ENCODE measurements at regions not wholly inside any gene's neighbourhood (a gene's known extent, or its start where the extent isn't known, plus 50 kb on each side); places are given as distances from the start of the nearest gene placed in this dataset.

DNA sequence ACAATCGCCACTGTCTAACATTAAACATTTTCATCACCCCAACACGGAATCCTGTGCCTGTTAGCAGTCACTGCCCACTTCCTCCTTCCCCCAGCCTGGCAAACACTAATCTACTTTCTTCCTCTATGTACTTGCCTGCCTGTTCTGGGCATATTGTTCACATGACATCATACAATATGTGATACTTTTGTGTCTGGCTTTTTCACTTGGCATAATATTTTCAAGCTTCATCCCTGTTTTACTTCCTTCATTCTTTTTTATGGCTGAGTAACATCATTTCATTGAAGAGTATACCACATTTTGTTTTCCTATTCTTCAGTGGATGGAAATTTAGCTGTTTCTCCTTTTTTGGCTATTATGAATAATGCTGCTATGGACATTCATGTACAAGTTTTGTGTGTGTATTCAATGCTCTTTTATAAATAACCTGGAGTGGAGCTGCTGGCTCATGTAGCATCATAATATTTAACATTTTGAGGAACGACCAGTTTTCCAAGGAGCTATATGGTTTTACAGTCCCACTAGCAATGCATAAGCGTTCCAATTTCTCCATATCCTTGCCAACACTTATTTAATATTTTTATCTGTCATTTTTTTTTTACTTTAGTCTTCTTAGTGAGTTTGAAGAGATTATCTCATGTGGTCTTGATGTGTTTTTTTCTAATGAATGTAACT, 360.1 kb downstream of the HDGFL1 start:
- H3K27me3 ChIP-seq (ENCODE audit: control insufficient read depth in 1 of 2, insufficient read depth in 2 of 2, low read length in 2 of 2): no peaks in the 10 kb centered on the region
- no peak for ATAC-seq
- no peak overlapping the region for H3K4me2 ChIP-seq (ENCODE audit: low read depth, low read length)
- no peak overlapping the region for H3K4me3 ChIP-seq (replicated peaks in 1 of 3; ENCODE audit: insufficient read depth in 1 of 3, low read depth in 2 of 3, low read length in 3 of 3)
- intact Hi-C loops (cut with micrococcal nuclease; ENCODE audit: unreplicated experiment) (no loop called here), in situ Hi-C loops (cut with HindIII; ENCODE audit: extremely low pct_ligation_motif_present, low pct_unique_long_range_greater_than_20kb) (no loop called here)
- no peak overlapping the region for H2AFZ ChIP-seq (ENCODE audit: low read length)
- ChIA-PET CTCF (ENCODE audit: low intra/inter-chr PET ratio, low total read pairs) (no interaction called here), POLR2A (no interaction called here)
- no peaks in the 10 kb centered on the region for H3K4me1 ChIP-seq (ENCODE audit: insufficient read depth, low read length)
- no peaks in the 10 kb centered on the region for H4K20me1 ChIP-seq (ENCODE audit: insufficient read depth, low read length)
- TF ChIP-seq ATF7 (IDR thresholded peaks at IDR 0.05) (peak; percentile 62; the same call in 1 of the 2 replicates), ATF7 (CRISPR knock-in tag; IDR thresholded peaks at IDR 0.05) (no peak), ZNF296 (CRISPR knock-in tag; conservative IDR thresholded peaks at IDR 0.05) (no peak), MYC (CRISPR knock-in tag; IDR thresholded peaks at IDR 0.05; ENCODE audit: borderline replicate concordance) (no peak)
- H3K27ac ChIP-seq (ENCODE audit: extremely low read length, insufficient read depth, low read length): no peak overlapping the region
- no peak overlapping the region for H3K9ac ChIP-seq (ENCODE audit: insufficient read depth, low read depth, low read length)
- peaks cover 67% of the 10 kb centered on the region for H3K9me3 ChIP-seq (ENCODE audit: low read length)
- BruUV-seq (replicated peaks): no TSS peak
- no peak for DNase-seq (ENCODE audit: low spot score)
- no peak for FAIRE-seq
- H3K36me3 ChIP-seq (replicated peaks in 1 of 2; ENCODE audit: control insufficient read depth in 1 of 2, insufficient read depth in 2 of 2, low read length in 2 of 2): no peaks in the 10 kb centered on the region
- 36% methylated on average over 4 of the region's 4 CpGs for WGBS (ENCODE audit: low lambda C conversion rate)
- no peaks in the 10 kb centered on the region for H3K79me2 ChIP-seq (ENCODE audit: insufficient read depth, low read length)

DNA sequence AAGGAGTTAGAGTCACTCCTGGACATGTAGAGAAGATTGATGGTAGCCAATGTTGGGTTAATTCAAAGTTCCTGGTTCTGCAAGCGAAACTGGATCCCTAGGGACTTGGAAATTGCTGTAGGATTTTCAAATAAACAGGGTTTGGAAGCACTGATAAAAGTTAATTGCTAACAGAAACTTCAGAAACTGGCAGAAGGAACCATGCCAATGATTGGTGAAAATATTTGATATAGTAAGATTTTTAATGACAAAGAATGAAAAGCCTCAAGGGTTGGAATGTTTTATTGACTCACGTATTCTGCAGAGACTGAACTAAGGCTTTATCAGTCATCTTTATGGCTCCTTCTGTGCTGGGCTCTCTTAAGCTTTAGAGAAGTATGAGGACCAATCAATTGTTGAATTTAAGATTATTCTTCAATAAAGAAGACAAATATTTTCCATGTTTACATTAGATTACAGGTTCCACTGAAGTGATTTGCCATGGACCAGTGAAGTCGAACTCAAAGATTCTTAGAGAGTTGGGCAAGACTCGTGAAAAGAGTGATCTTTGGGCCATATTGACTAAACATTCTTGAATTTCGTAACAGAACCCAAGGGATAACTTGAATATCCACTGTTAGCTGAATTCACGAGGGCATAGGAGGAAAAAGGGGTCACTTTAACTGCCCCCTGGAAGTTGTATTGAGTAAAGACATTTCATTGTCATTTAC, 371.4 kb downstream of the HDGFL1 start:
- intact Hi-C loops (cut with micrococcal nuclease; ENCODE audit: unreplicated experiment): no loop called here
- Histone ChIP-seq H3K4me3 (replicated peaks in 1 of 3; ENCODE audit: insufficient read depth in 1 of 3, low read depth in 2 of 3, low read length in 3 of 3) (no peak overlapping the region), H3K27me3 (ENCODE audit: control insufficient read depth in 1 of 2, insufficient read depth in 2 of 2, low read length in 2 of 2) (no peaks in the 10 kb centered on the region), H3K27ac (ENCODE audit: extremely low read length, insufficient read depth, low read length) (no peak overlapping the region), H3K4me2 (ENCODE audit: low read depth, low read length) (no peak overlapping the region), H3K4me1 (ENCODE audit: insufficient read depth, low read length) (no peaks in the 10 kb centered on the region), H3K36me3 (replicated peaks in 1 of 2; ENCODE audit: control insufficient read depth in 1 of 2, insufficient read depth in 2 of 2, low read length in 2 of 2) (no peaks in the 10 kb centered on the region), H3K9ac (ENCODE audit: insufficient read depth, low read depth, low read length) (no peak overlapping the region), H2AFZ (ENCODE audit: low read length) (no peak overlapping the region), H4K20me1 (ENCODE audit: insufficient read depth, low read length) (no peaks in the 10 kb centered on the region), H3K9me3 (ENCODE audit: low read length) (peaks cover 93% of the 10 kb centered on the region), H3K79me2 (ENCODE audit: insufficient read depth, low read length) (no peaks in the 10 kb centered on the region)
- no TSS peak for BruUV-seq (replicated peaks)
- ATAC-seq (no peak), FAIRE-seq (no peak), DNase-seq (ENCODE audit: low spot score) (no peak)
- 4% methylated on average over 6 of the region's 6 CpGs for WGBS (ENCODE audit: low lambda C conversion rate)
- no peak for TF ChIP-seq ZFP36L2 (CRISPR knock-in tag; IDR thresholded peaks at IDR 0.05)
- POLR2A ChIA-PET: no interaction called here
- CTCF ChIA-PET (ENCODE audit: low intra/inter-chr PET ratio, low total read pairs): no interaction called here
- in situ Hi-C loops (cut with HindIII; ENCODE audit: extremely low pct_ligation_motif_present, low pct_unique_long_range_greater_than_20kb): no loop called here

All from HepG2 (cell line).